IMR-90 (cell line): ENCODE measurements at regions not wholly inside any gene's neighbourhood (a gene's known extent, or its start where the extent isn't known, plus 50 kb on each side); places are given as distances from the start of the nearest gene placed in this dataset.

ENCODE experiments used
- CTCF ChIP-seq: conservative IDR thresholded peaks from 2 replicates; pipeline ENCODE4 v1.5.1; 2012; ENCODE audit warnings: mild to moderate bottlenecking, low read depth, low read length, improper control_type of control experiment
- NFE2L2 ChIP-seq: fragments of 150-350 bp; IDR thresholded peaks from 2 replicates; pipeline ENCODE4 v1.6.1; 2016; ENCODE audit warnings: low read depth, mild to moderate bottlenecking, low read length
- POLR2A ChIP-seq: IDR thresholded peaks from 2 replicates; pipeline ENCODE4 v1.6.1; 2012; ENCODE audit warnings: mild to moderate bottlenecking, low read depth, low read length
- RFX5 ChIP-seq: IDR thresholded peaks from 2 replicates; pipeline ENCODE4 v1.8.0; 2012; ENCODE audit warnings: low read depth, mild to moderate bottlenecking, low read length, moderate library complexity
- TF ChIP-seq, protein P1 (sequence below): fragments of 150-350 bp; IDR thresholded peaks from 2 replicates; pipeline ENCODE4 v1.6.1; 2017; ENCODE audit warnings: mild to moderate bottlenecking, antibody characterized with exemption, low read length, low read depth

- TF ChIP-seq POLR2A (no peak), CTCF (no peak), RFX5 (no peak), NFE2L2 (no peak)
- TF ChIP-seq, protein P1, sequence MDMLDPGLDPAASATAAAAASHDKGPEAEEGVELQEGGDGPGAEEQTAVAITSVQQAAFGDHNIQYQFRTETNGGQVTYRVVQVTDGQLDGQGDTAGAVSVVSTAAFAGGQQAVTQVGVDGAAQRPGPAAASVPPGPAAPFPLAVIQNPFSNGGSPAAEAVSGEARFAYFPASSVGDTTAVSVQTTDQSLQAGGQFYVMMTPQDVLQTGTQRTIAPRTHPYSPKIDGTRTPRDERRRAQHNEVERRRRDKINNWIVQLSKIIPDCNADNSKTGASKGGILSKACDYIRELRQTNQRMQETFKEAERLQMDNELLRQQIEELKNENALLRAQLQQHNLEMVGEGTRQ, result no peak
Measured at GRCh38 chrX:148288451-148288850, 212.0 kb upstream of the AFF2 start.
